Stimulated activated memory B cell treated with anti-CD40 and anti-IgM and Interleukin-4, amounts not matched to agents 10 μg/mL and 1 μg/mL and 100 μg/mL, for 72 hours (primary cell): ENCODE measurements at regions not wholly inside any gene's neighbourhood (a gene's known extent, or its start where the extent isn't known, plus 50 kb on each side); places are given as distances from the start of the nearest gene placed in this dataset.

Source experiments
- ATAC-seq: fragments of 150-1000 bp; cut with Tn5 transposase; 2 replicates; pipeline ENCODE4 v1.10.0; 2021
- H3K27ac Mint-ChIP-seq: one replicate; pipeline ENCODE4 v1.8.0; 2022; ENCODE audit warnings: mild to moderate bottlenecking, mixed read lengths
- H3K27me3 Mint-ChIP-seq: one replicate; pipeline ENCODE4 v1.8.0; 2022; ENCODE audit warnings: mixed read lengths
- H3K36me3 Mint-ChIP-seq: one replicate; pipeline ENCODE4 v1.8.0; 2022; ENCODE audit warnings: mixed read lengths
- H3K4me1 Mint-ChIP-seq: one replicate; pipeline ENCODE4 v1.8.0; 2022; ENCODE audit warnings: mixed read lengths
- H3K4me3 Mint-ChIP-seq: one replicate; pipeline ENCODE4 v1.8.0; 2022; ENCODE audit warnings: mild to moderate bottlenecking, moderate library complexity, mixed read lengths
- H3K9me3 Mint-ChIP-seq: one replicate; pipeline ENCODE4 v1.8.0; 2022; ENCODE audit warnings: mixed read lengths

DNA sequence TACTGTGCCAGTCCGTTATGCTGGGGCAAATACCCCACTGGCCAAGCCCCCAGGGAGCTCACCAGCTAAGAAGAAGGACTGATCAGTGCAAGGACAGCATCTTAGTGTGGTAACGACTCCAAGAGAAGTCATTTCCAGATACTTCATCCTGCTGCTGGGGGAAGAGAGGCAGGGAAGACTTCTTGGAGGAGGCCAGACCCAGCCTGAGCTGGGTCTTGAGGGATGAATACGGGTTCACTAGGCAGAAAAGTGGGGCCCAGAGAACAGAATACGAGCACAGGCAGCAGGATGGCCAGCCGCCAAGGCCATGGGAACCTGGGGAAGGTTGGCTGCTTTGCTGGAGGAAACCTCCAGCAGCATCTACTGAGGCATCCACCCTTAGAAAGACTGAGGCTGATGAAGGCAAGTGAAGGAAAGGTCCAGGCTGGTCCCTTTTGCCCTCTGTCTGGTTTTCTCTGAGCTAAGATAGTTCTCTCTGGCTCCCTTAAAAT is 84.1 kb downstream of the GLI2 start:
- no peaks in the 10 kb centered on the region for H3K4me1 Mint-ChIP-seq
- no peaks in the 10 kb centered on the region for H3K36me3 Mint-ChIP-seq
- no peak overlapping the region for H3K27ac Mint-ChIP-seq
- H3K27me3 Mint-ChIP-seq = peaks cover 26% of the 10 kb centered on the region
- ATAC-seq = no peak
- no peak overlapping the region for H3K4me3 Mint-ChIP-seq
- no peaks in the 10 kb centered on the region for H3K9me3 Mint-ChIP-seq

DNA sequence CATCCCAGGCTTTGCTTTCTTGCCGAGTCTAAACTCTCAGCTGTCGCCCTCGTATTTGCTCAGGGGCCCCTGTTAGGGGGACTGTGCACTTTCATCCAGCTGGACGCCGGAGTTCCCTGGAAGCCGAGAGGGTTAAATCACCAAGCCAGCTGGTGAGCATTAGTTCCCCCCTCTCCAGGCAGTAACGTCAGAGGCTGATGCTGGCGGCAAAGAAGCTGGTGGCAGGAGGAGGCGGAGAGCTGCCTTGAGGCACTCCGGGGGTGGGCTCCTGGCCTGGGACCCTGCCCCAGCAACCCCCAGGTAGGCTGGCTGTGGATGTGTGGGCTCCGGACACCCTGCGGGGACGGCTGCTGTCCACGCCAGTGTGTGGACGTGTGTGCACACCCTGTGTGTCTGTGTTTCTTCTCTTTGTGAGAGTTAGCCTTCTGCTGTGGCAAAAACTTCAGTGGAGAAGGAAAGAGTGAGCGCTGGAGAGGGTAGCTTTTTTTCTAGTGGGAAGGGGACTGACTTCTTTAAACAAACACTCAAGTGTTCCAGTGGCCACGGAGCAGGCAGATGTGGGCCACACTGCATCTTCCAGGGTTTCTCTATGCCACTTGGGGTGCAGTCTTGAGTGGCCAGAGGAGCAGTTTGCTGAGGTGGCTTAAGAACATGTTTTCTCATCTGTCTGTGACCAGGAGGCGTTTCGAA is 84.7 kb downstream of the GLI2 start:
- Mint-ChIP-seq H3K27ac (no peak overlapping the region), H3K9me3 (no peaks in the 10 kb centered on the region), H3K27me3 (peaks cover 26% of the 10 kb centered on the region), H3K4me3 (no peak overlapping the region), H3K36me3 (no peaks in the 10 kb centered on the region), H3K4me1 (no peaks in the 10 kb centered on the region)
- no peak for ATAC-seq

DNA sequence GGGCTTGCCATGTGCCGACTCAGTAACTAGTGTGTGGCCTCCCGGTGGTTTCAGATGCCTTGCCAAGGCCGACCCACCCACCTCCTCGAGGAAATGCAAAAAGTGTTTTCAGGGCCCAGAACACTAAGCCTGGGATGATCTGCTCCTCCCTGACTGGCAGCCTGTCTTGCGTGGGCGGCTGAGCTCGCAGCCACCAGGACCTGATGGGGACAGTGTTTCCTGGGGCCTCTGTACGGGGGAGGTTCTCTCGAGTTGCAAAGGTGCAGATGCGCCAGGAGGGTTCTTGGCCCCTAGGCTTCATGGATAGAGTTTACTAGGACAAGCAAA is 85.2 kb downstream of the GLI2 start:
- no peak for ATAC-seq
- Mint-ChIP-seq H3K4me1 (no peaks in the 10 kb centered on the region), H3K9me3 (no peaks in the 10 kb centered on the region), H3K36me3 (no peaks in the 10 kb centered on the region), H3K4me3 (no peak overlapping the region), H3K27ac (no peak overlapping the region), H3K27me3 (peaks cover 26% of the 10 kb centered on the region)

DNA sequence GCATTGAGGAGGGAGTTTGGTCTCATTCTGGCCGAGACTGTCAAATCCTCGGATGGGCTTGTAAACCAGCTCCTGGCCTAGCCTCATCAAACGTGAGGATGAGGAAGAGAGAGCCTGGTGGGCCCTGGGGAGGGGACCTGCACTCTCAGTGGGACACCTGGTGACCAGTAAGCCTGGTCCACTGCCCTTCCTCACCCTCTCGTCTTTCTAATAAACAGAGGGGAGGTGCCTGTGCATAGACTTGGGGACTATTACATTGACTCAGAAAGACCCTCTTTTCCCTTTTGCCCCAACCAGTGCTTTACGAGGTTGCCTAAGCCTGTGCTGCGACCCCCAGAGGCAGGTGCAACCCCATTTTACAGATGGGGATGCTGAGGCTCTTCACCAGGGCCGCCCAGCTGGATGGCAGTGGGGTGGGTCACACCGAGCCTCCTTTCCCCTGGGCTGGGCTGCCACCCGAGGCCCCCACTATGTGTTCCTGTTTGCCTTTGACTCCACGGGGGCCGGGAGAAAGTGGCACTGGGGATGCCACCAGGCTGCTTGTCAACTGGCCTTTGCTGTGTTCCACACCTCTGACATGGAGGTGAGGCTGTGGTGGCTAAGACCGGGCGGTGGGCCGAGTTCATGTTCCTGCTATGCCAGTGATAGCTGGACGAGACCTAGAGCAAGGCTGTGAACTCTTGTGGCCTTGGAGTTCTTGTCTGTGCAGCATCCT is 85.9 kb downstream of the GLI2 start:
- Mint-ChIP-seq H3K27me3 (peaks cover 26% of the 10 kb centered on the region), H3K4me1 (no peaks in the 10 kb centered on the region), H3K4me3 (no peak overlapping the region), H3K9me3 (no peaks in the 10 kb centered on the region), H3K36me3 (no peaks in the 10 kb centered on the region), H3K27ac (no peak overlapping the region)
- no peak for ATAC-seq

DNA sequence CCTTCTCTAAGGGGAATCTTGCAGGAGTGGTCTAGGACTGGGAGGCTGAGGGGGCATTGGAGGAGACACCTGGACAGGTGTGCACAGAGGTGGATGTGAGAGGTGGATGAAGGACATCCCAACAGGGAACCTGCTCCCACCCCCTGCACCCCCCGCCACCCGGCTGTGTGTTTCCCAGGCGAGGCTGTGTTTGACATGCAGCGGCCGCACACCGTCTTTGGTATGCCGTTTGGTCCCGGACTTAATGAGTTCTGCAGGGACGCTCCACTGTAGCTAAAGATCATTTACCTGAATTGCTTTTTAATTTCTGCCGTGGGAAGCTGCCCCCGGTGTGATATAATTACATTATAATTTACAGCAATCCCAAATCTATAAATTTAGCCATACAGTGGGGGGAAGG is 87.3 kb downstream of the GLI2 start:
- Mint-ChIP-seq H3K9me3 (no peaks in the 10 kb centered on the region), H3K27ac (no peak overlapping the region), H3K4me1 (no peaks in the 10 kb centered on the region), H3K36me3 (no peaks in the 10 kb centered on the region), H3K27me3 (peaks cover 17% of the 10 kb centered on the region), H3K4me3 (no peak overlapping the region)
- ATAC-seq = no peak

DNA sequence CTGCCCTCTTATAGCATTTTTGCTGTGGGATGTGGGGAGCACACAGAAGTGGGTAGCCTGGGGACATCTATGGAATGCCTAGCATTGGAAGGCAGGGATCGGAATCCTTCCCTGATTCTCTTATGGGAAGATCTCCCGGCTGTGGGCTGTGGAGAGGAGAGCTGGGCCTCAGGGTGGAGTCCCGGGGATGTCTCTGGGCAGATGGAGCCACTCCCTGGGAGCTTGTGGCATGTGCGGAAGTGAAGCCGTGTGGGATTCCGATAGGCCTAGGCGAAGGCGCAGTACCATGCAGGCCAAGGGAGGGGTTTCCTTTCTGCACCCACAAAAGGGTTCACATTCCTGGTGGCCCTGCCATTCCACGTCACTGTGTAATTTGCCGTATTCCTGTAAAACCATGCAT is 87.9 kb downstream of the GLI2 start:
- Mint-ChIP-seq H3K27ac (no peak overlapping the region), H3K9me3 (no peaks in the 10 kb centered on the region), H3K36me3 (no peaks in the 10 kb centered on the region), H3K27me3 (peaks cover 17% of the 10 kb centered on the region), H3K4me1 (no peaks in the 10 kb centered on the region), H3K4me3 (no peak overlapping the region)
- no peak for ATAC-seq

DNA sequence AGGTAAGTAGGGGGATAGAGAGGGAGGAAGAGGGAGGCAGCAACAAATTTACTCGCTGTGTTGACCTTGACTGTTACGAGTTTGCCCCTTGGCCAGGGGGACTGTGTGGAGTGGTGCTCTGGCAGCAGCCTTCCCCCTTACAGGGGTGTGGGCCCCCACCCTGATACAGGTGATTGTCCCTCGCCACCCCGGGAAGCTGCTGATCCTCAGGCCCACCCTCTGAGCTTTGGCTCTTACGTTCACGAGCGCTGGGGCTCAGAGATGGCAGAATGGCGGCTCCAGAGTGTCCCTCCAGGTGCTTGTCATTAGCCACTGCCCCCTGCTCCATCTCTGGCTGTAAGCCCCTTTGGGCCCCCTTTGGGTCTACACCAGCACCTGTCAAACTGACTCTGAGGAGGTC is 88.6 kb downstream of the GLI2 start:
- Mint-ChIP-seq H3K9me3 (no peaks in the 10 kb centered on the region), H3K4me1 (no peaks in the 10 kb centered on the region), H3K36me3 (no peaks in the 10 kb centered on the region), H3K4me3 (no peak overlapping the region), H3K27me3 (peaks cover 17% of the 10 kb centered on the region), H3K27ac (no peak overlapping the region)
- no peak for ATAC-seq

DNA sequence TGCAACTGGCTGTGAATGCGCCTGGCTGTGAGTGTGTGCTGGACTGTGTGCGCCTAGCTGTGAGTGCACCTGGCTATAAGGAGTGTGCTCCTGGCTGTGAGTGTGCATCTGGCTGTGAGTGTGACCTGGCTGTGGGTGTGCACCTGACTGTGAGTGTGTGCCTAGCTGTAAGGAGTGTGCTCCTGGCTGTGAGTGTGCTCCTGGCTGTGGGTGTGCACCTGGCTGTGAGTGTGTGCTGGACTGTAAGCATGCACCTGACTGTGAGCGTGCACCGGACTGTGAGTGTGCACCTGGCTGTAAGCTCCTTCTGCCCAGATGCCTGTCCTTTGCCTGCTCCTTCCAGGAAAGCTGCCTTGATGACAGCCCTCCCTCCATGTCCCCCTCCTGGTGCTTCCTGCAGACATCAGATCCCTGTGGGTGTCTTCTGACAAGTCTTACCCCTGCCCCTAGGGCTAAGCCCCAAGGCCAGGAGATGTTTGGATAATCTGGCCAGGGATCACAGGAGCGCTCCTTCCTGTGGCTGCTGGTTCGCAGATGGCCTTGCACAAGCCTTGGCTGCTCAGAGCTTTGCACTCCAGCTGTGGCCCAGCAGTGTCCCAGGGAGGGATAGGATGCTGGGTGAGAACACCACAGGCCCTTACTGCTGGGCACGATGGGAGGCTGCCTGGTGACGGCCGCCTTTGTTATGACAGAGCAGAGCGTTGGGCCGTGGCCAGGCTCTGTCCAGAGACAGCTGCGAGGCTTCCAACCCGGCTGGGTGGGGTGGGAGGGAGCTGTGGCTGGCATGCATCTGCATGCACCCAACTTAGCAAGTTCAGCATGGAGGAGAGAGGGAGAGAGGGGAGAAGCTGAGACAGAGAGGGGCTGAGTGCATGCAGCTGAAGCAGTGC is 89.9 kb downstream of the GLI2 start:
- H3K36me3 Mint-ChIP-seq = no peaks in the 10 kb centered on the region
- no peaks in the 10 kb centered on the region for H3K9me3 Mint-ChIP-seq
- no peak overlapping the region for H3K27ac Mint-ChIP-seq
- no peaks in the 10 kb centered on the region for H3K4me1 Mint-ChIP-seq
- no peak for ATAC-seq
- H3K4me3 Mint-ChIP-seq = no peak overlapping the region
- peaks cover 17% of the 10 kb centered on the region for H3K27me3 Mint-ChIP-seq

DNA sequence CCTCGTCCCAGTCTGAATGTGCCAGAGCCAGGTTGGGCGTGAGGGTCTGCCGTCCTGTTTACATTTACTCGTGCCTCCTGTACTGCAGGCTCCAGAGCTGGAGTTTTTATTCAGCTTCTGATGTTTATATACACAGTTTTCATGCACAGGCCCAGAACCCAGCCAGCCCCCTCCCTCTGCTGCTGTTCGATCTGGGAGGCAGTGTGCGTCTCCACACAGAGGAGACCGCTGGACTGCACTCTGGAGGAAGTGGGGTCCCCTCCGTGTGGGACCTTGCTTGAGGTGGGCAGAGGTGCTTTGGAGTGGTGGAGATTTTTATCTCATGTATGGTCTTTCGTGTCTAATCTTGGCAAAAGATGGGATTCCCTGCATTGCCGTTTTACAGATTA is 90.6 kb downstream of the GLI2 start:
- H3K36me3 Mint-ChIP-seq = no peaks in the 10 kb centered on the region
- ATAC-seq = no peak
- no peak overlapping the region for H3K4me3 Mint-ChIP-seq
- no peaks in the 10 kb centered on the region for H3K9me3 Mint-ChIP-seq
- H3K4me1 Mint-ChIP-seq = no peaks in the 10 kb centered on the region
- H3K27ac Mint-ChIP-seq = no peak overlapping the region
- H3K27me3 Mint-ChIP-seq = peaks cover 17% of the 10 kb centered on the region

DNA sequence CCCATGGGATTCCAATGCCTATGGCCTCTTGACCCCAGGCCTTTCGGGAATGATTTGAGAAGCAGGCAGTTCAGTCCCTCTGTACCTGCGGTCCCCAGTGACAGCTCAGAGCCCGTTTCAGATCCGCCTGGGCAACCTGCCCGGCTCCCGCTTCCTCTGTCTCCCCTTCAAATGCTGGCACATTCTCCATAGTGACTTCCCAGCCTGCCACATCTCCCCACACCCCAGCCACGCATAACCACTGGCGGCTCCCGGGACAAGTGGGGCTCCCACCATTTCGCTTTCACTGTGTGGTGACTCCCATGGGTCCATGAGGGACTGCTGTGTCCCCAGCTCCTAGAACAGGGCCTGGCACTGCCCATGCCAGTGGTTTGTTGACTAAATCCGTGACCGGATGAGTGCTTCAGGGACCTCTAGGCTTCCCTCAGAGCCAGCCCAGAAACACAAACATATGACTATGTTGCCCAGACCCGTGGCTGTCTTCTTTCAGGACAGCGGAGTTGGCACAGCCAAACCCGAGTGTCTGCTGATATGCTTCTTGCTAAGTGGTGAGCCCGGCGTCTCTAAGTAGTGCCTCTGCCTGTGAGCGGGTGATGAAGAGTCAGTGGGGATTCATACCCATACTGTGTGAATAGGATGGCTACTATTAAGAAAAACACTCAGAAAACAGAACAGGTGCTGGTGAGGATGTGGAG is 91.2 kb downstream of the GLI2 start:
- H3K36me3 Mint-ChIP-seq = no peaks in the 10 kb centered on the region
- no peak for ATAC-seq
- peaks cover 17% of the 10 kb centered on the region for H3K27me3 Mint-ChIP-seq
- no peaks in the 10 kb centered on the region for H3K9me3 Mint-ChIP-seq
- H3K27ac Mint-ChIP-seq = no peak overlapping the region
- H3K4me1 Mint-ChIP-seq = no peaks in the 10 kb centered on the region
- no peak overlapping the region for H3K4me3 Mint-ChIP-seq

DNA sequence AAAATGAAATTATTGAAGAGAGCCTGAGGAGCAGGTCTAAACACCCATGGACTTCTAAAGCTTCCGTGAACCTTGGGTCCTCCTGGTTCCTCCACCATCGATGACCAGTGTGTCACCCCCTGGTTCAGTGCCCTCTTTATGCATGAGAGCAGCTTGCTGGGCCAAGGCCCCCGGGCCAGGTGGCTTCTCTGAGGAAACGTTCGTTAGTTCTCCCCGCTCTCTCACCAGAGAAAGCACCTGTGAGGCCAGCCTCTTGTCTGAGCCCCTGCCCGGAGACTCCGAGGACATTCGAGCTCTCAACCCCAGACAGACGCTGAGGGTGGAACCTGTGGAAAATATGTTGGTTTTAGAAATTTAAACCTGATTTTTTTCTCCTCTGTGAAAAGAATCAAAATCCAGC is 92.4 kb downstream of the GLI2 start:
- no peak overlapping the region for H3K27ac Mint-ChIP-seq
- no peaks in the 10 kb centered on the region for H3K4me1 Mint-ChIP-seq
- no peak overlapping the region for H3K4me3 Mint-ChIP-seq
- H3K36me3 Mint-ChIP-seq = no peaks in the 10 kb centered on the region
- peaks cover 12% of the 10 kb centered on the region for H3K27me3 Mint-ChIP-seq
- no peaks in the 10 kb centered on the region for H3K9me3 Mint-ChIP-seq
- ATAC-seq = no peak

DNA sequence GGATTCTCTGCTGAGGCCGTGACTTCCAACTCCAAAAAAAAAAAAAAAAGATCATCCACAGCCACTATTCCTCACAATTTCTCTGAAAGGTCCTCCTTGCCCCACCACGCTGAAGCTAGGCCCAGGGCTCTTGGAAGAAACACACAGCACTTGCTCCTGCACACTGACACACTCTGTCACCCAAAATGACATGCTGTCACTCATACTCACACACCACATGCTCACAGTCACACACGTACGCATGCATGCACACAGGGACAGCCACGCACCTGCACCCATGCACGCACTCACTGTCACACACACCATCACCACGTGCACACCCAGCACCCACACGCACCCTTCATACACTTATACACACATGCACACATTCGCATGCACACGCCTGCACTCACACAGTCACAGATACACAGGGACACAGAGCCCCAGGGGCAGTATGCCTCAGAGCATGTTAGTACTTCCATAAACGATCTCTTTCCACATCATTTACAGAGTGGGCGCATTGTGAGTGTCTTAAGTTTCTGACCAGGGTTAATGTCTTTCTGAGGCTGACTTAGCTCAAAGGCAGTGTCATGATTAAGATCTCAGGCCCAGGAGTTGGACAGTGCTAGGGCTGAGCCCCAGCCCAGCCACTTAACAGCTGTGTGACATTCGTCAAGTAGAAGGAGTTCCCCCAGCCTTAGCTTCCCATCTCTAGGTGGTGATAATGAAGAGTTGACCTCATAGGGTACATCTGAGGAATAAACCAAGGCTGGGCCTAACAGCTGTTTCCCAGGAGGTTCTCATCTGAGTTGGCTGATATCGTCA is 93.4 kb downstream of the GLI2 start:
- Mint-ChIP-seq H3K27ac (no peak overlapping the region), H3K27me3 (peaks cover 2% of the 10 kb centered on the region), H3K4me3 (no peak overlapping the region), H3K4me1 (no peaks in the 10 kb centered on the region), H3K9me3 (no peaks in the 10 kb centered on the region), H3K36me3 (no peaks in the 10 kb centered on the region)
- no peak for ATAC-seq

DNA sequence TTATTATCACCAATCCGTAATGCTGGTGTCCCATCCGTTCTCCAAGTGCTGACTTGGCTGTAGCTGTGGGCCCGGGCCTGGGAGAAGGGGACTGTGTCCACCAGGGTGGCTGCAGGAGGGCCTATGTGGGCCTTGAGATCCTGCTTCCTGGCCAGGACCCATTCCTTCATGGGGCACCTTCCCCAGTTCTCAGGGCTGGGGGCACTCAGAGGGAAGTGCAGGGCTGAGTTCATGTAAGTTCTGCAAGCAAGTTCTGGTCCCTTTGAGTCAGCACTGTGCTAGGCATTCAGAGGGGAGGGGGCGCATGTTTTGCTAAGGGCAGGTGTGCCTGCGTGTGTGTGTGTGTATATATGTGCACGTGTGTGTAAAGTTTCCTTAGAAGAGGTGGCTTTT is 94.0 kb downstream of the GLI2 start:
- no peaks in the 10 kb centered on the region for H3K27me3 Mint-ChIP-seq
- H3K4me1 Mint-ChIP-seq = no peaks in the 10 kb centered on the region
- no peak for ATAC-seq
- no peaks in the 10 kb centered on the region for H3K9me3 Mint-ChIP-seq
- no peak overlapping the region for H3K27ac Mint-ChIP-seq
- H3K4me3 Mint-ChIP-seq = no peak overlapping the region
- no peaks in the 10 kb centered on the region for H3K36me3 Mint-ChIP-seq

DNA sequence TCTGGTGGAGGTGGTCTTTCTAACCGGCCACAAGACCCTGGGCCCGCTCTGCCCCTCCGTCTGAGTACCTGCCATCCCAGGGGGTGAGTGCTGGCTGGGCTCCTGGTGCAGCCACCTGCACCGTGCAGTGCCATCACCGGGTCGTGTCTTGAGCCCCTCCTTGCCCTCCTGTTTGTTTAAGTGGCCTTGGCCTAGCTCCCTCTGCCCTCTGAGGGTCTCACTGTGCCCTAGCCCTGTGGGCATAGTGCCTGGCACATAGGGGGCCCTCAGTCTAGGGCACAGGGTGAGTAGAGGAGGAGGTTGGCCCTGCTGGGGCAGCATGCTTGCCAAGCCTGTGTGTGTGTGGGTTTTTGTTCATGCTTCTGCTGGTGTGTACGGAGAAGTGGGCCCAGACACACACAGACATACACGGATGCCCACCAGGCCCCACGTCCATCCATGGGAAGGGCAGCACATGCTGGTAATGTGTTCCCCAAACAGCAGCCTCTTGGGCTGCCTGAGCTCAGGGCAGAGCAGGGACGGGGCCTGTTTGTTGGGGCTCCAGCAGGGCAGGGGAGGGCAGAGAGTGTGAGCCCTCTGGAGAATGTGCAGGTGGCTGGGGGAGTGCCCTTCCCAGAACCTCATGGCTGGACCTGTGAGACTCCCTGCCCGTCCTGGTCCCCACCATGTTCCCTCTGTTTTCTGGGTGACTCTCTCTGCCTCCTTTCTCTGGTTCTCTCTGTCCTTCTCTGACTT is 94.6 kb downstream of the GLI2 start:
- no peak overlapping the region for H3K27ac Mint-ChIP-seq
- ATAC-seq = no peak
- H3K36me3 Mint-ChIP-seq = no peaks in the 10 kb centered on the region
- H3K4me3 Mint-ChIP-seq = no peak overlapping the region
- no peaks in the 10 kb centered on the region for H3K4me1 Mint-ChIP-seq
- no peaks in the 10 kb centered on the region for H3K9me3 Mint-ChIP-seq
- H3K27me3 Mint-ChIP-seq = no peaks in the 10 kb centered on the region
